Neuronal stem cell (in vitro differentiated cells): ENCODE measurements at regions not wholly inside any gene's neighbourhood (a gene's known extent, or its start where the extent isn't known, plus 50 kb on each side); places are given as distances from the start of the nearest gene placed in this dataset.
"Not testable (repeated sequence)": the region's sequence is repeated elsewhere in the genome, so short reads cannot be mapped to it uniquely, and the experiment has no call there.

ENCODE experiments used
- DNase-seq: peaks from one replicate; pipeline ENCODE4 v3.0.0-alpha.2; 2013; ENCODE audit warnings: low spot score
- H2AFZ ChIP-seq: one replicate; pipeline ENCODE4 v1.6.1; 2013; ENCODE audit warnings: mild to moderate bottlenecking, low read length, inconsistent platforms
- H2AK5ac ChIP-seq: 2 replicates; pipeline ENCODE4 v1.6.1; 2013; ENCODE audit warnings: low read depth, mild to moderate bottlenecking, inconsistent platforms, low read length, moderate library complexity, mixed read lengths
- H2BK120ac ChIP-seq: 2 replicates; pipeline ENCODE4 v1.6.1; 2013; ENCODE audit warnings: low read depth, mild to moderate bottlenecking, inconsistent platforms, low read length, moderate library complexity, mixed read lengths
- H2BK12ac ChIP-seq: one replicate; pipeline ENCODE4 v1.6.1; 2013; ENCODE audit warnings: low read length, inconsistent platforms
- H2BK15ac ChIP-seq: 2 replicates; pipeline ENCODE4 v1.6.1; 2013; ENCODE audit warnings: mild to moderate bottlenecking, low read length, inconsistent platforms, mixed read lengths
- H2BK5ac ChIP-seq: one replicate; pipeline ENCODE4 v1.6.1; 2013; ENCODE audit warnings: inconsistent platforms, mild to moderate bottlenecking, low read length, moderate library complexity
- H3K14ac ChIP-seq: one replicate; pipeline ENCODE4 v1.6.1; 2013; ENCODE audit warnings: low read length, inconsistent platforms
- H3K18ac ChIP-seq: 2 replicates; pipeline ENCODE4 v1.6.1; 2013; ENCODE audit warnings: low read length, inconsistent platforms
- H3K23ac ChIP-seq: 2 replicates; pipeline ENCODE4 v1.6.1; 2013; ENCODE audit warnings: low read depth, mild to moderate bottlenecking, mixed read lengths, low read length, inconsistent platforms; ENCODE audit not compliant: poor library complexity
- H3K27ac ChIP-seq: replicated peaks from 3 replicates; pipeline ENCODE4 v1.5.1; 2013; ENCODE audit warnings: low read length, inconsistent platforms
- H3K27me3 ChIP-seq, 3 experiments: 2 replicates each; pipeline ENCODE4 v1.6.1; 2013; ENCODE audit warnings: low read length in 3 of 3, mild to moderate bottlenecking in 2 of 3, inconsistent platforms in 1 of 3, low read depth in 1 of 3, mixed read lengths in 1 of 3, moderate library complexity in 1 of 3; ENCODE audit not compliant: control insufficient read depth in 3 of 3, insufficient read depth in 3 of 3
- H3K36me3 ChIP-seq, 2 donors: replicated peaks in 1 of 2; 2 replicates each; pipeline ENCODE4 v1.6.1; 2013; ENCODE audit warnings: low read length in 2 of 2; ENCODE audit not compliant: control insufficient read depth in 2 of 2, insufficient read depth in 2 of 2
- H3K4ac ChIP-seq: 2 replicates; pipeline ENCODE4 v1.6.1; 2013; ENCODE audit warnings: inconsistent platforms, mild to moderate bottlenecking, low read length, moderate library complexity
- H3K4me1 ChIP-seq, 2 donors: 1 replicate in 1 of 2; 2 replicates in 1 of 2; pipeline ENCODE4 v1.6.1; 2013; ENCODE audit warnings: low read length in 2 of 2, low read depth in 1 of 2; ENCODE audit not compliant: control insufficient read depth in 2 of 2, insufficient read depth in 1 of 2
- H3K4me2 ChIP-seq: one replicate; pipeline ENCODE4 v1.6.1; 2013; ENCODE audit warnings: mild to moderate bottlenecking, low read length, inconsistent platforms; ENCODE audit not compliant: insufficient read depth, poor library complexity, severe bottlenecking
- H3K4me3 ChIP-seq, 2 donors: 2 replicates each; pipeline ENCODE4 v1.5.1; 2013; ENCODE audit warnings: low read length in 2 of 2, mild to moderate bottlenecking in 2 of 2, inconsistent platforms in 1 of 2, moderate library complexity in 1 of 2
- H3K79me1 ChIP-seq: one replicate; pipeline ENCODE4 v1.6.1; 2013; ENCODE audit warnings: low read depth, mild to moderate bottlenecking, inconsistent platforms, low read length, moderate library complexity
- H3K9ac ChIP-seq: one replicate; pipeline ENCODE4 v1.6.1; 2013; ENCODE audit warnings: mild to moderate bottlenecking, low read depth, low read length, inconsistent platforms; ENCODE audit not compliant: poor library complexity
- H3K9me3 ChIP-seq, 2 donors: replicated peaks in 1 of 2; 2 replicates each; pipeline versions ENCODE3 to v1.6.1; 2013; ENCODE audit warnings: low read length in 2 of 2, mild to moderate bottlenecking in 2 of 2, inconsistent platforms in 1 of 2, low read depth in 1 of 2, mixed read lengths in 1 of 2, moderate library complexity in 1 of 2; ENCODE audit not compliant: control insufficient read depth in 2 of 2, insufficient read depth in 1 of 2
- H4K8ac ChIP-seq: one replicate; pipeline ENCODE4 v1.6.1; 2013; ENCODE audit warnings: low read depth, mild to moderate bottlenecking, inconsistent platforms, low read length, moderate library complexity
- H4K91ac ChIP-seq: one replicate; pipeline ENCODE4 v1.6.1; 2013; ENCODE audit warnings: low read length, low read depth, mild to moderate bottlenecking, inconsistent platforms; ENCODE audit not compliant: poor library complexity
- WGBS, 2 donors: extraction: QIAGEN DNeasy Blood & Tissue Kit; methylation state at CpG; one replicate each; pipeline ENCODE4 v1.1.7; 2013; ENCODE audit warnings: missing lambda C conversion rate in 2 of 2, mixed read lengths in 1 of 2; ENCODE audit not compliant: insufficient read length in 2 of 2, insufficient replicate concordance in 1 of 2; ENCODE audit errors: extremely low coverage in 2 of 2; 5-methylcytosine and 5-hydroxymethylcytosine counted together

DNA sequence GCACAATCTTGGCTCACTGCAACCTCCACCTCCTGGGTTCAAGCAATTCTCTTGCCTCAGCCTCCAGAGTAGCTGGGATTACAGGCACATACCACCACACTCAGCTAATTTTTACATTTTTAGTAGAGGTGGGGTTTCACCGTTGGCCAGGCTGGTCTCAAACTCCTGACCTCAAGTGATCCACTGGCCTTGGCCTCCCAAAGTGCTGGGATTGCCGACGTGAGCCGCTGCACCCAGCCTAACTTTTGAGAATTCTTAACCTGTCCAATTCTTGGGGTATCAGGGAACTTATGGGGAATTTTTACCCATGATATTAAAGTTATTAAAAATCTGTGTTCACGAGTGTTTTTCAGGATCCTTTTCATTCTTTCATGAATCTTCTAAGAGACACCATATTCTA lies 1755.2 kb upstream of the TPTE start:
- not testable (repeated sequence) for H3K36me3 ChIP-seq, H3K14ac ChIP-seq, H3K9me3 ChIP-seq, H2BK120ac ChIP-seq, H3K79me1 ChIP-seq, H3K9ac ChIP-seq, H3K27me3 ChIP-seq, H3K23ac ChIP-seq, H2BK5ac ChIP-seq, H3K4me3 ChIP-seq, H3K4ac ChIP-seq, H3K18ac ChIP-seq, H4K91ac ChIP-seq, H2AFZ ChIP-seq, H2BK12ac ChIP-seq, H4K8ac ChIP-seq, H3K4me1 ChIP-seq, DNase-seq, H2BK15ac ChIP-seq, H3K27ac ChIP-seq, H3K4me2 ChIP-seq, H2AK5ac ChIP-seq
- no CpG with 5 or more reads among the region's 5 CpGs for WGBS, 2 donors

DNA sequence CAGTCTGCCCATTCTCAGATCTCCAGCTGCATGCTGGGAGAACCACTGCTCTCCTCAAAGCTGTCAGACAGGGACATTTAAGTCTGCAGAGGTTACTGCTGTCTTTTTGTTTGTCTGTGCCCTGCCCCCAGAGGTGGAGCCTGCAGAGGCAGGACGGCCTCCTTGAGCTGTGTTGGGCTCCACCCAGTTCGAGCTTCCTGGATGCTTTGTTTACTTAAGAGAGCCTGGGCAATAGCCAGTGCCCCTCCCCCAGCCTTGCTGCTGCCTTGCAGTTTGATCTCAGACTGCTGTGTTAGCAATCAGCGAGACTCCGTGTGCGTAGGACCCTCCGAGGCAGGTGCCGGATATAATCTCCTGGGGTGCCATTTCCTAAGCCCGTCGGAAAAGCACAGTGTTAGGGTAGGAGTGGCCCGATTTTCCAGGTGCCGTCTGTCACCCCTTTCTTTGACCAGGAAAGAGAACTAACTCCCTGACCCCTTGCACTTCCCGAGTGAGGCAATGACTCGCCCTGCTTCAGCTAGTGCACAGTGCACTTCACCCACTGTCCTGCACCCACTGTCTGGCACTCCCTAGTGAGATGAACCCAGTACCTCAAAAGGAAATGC lies 1748.4 kb upstream of the TPTE start:
- no CpG with 5 or more reads among the region's 13 CpGs for WGBS, 2 donors
- H4K91ac ChIP-seq, H3K4ac ChIP-seq, H3K4me1 ChIP-seq, H3K9me3 ChIP-seq, H2BK15ac ChIP-seq, H3K27ac ChIP-seq, H2BK12ac ChIP-seq, DNase-seq, H3K9ac ChIP-seq, H3K23ac ChIP-seq, H4K8ac ChIP-seq, H3K4me2 ChIP-seq, H3K36me3 ChIP-seq, H2AK5ac ChIP-seq, H2BK5ac ChIP-seq, H3K79me1 ChIP-seq, H3K18ac ChIP-seq, H3K27me3 ChIP-seq, H2BK120ac ChIP-seq, H3K14ac ChIP-seq, H3K4me3 ChIP-seq, H2AFZ ChIP-seq: not testable (repeated sequence)

DNA sequence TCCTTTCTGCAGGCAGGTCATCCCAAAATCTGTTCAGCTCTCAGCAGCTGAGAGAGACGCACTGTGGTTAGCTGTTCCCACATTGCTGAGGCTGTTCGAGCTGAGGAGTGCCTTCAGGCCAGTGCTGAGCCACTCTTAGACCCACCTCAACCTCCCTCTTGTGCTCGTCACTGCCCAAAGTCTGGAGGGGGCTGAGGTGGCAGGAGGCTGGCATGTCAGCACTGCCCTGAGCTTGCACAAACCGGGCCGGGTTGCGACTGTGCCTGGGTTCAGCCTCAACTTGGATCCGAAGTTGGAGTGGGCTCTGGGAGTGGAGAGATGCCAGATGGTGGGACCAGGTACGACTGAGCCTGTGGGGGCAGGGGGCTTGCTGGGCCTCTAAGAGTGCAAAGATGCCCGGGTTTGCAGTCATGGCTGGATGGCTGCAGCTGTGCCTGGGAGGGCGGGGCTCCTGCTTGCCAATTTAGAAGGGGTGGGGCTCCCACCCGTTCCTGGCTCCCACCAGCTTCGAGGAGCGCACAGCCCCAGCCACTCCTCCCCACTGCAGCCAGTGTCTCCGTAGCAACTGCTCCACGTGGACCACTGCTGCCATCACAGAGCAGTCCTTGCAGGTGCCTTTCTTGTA lies 1745.7 kb upstream of the TPTE start:
- H3K14ac ChIP-seq, H2BK5ac ChIP-seq, H3K79me1 ChIP-seq, H3K36me3 ChIP-seq, H2BK15ac ChIP-seq, H2AK5ac ChIP-seq, H3K4ac ChIP-seq, H3K18ac ChIP-seq, H2AFZ ChIP-seq, H3K27ac ChIP-seq, H2BK120ac ChIP-seq, H3K4me2 ChIP-seq, DNase-seq, H4K91ac ChIP-seq, H3K23ac ChIP-seq, H4K8ac ChIP-seq, H3K4me1 ChIP-seq, H3K9me3 ChIP-seq, H3K27me3 ChIP-seq, H2BK12ac ChIP-seq, H3K9ac ChIP-seq: not testable (repeated sequence)
- no CpG with 5 or more reads among the region's 15 CpGs for WGBS, 2 donors
- peak overlapping the region in 1 of 2 donors; percentile 57 for H3K4me3 ChIP-seq

DNA sequence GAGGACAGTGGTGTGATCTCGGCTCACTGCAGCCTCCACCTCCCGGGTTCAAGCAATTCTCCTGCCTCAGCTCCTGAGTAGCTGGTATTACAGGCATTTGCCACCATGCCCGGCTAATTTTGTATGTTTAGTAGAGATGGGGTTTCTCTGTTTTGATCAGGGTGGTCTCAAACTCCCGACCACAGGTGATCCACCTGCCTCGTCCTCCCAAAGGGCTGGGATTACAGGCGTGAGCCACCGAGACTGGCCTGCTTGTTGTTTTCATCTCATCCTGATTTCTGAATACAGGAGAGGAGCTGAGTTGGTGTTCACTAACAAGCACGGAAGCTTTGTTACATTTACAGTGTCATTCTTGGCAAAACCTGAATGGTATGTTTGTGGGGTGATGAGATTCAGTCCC lies 1744.1 kb upstream of the TPTE start:
- H3K9me3 ChIP-seq, H3K36me3 ChIP-seq, H3K4me1 ChIP-seq, H3K14ac ChIP-seq, H2AK5ac ChIP-seq, H2BK12ac ChIP-seq, H3K4me3 ChIP-seq, H2BK120ac ChIP-seq, H2BK5ac ChIP-seq, H3K79me1 ChIP-seq, H3K4me2 ChIP-seq, H2AFZ ChIP-seq, H3K27me3 ChIP-seq, DNase-seq, H2BK15ac ChIP-seq, H3K4ac ChIP-seq, H4K8ac ChIP-seq, H3K9ac ChIP-seq, H4K91ac ChIP-seq, H3K23ac ChIP-seq, H3K27ac ChIP-seq, H3K18ac ChIP-seq: not testable (repeated sequence)
- no CpG with 5 or more reads among the region's 8 CpGs for WGBS, 2 donors
